DND-41 (cell line): ENCODE measurements at regions not wholly inside any gene's neighbourhood (a gene's known extent, or its start where the extent isn't known, plus 50 kb on each side); places are given as distances from the start of the nearest gene placed in this dataset.

ENCODE experiments used
- ATAC-seq: fragments of 200-7000 bp; cut with Tn5 transposase; 3 replicates; pipeline ENCODE4 v1.9.1; 2021; ENCODE audit warnings: low read depth; ENCODE audit not compliant: insufficient read depth
- DNase-seq: peaks from one replicate; pipeline ENCODE4 v3.0.0-alpha.2; 2020
- H2AFZ ChIP-seq: 2 replicates; pipeline ENCODE4 v1.6.0; 2012; ENCODE audit warnings: low read depth, low read length
- H3K27ac ChIP-seq: 2 replicates; pipeline ENCODE4 v1.5.1; 2012; ENCODE audit warnings: low read length, inconsistent platforms
- H3K27me3 ChIP-seq: fragments of 200-600 bp; sonication (generic); 2 replicates; pipeline ENCODE4 v1.6.0; 2012; ENCODE audit warnings: low read length, mild to moderate bottlenecking, inconsistent platforms; ENCODE audit not compliant: insufficient read depth, poor library complexity
- H3K36me3 ChIP-seq: 2 replicates; pipeline ENCODE4 v1.5.1; 2012; ENCODE audit warnings: low read length, inconsistent platforms; ENCODE audit not compliant: insufficient read depth
- H3K4me1 ChIP-seq: 2 replicates; pipeline ENCODE4 v1.5.1; 2012; ENCODE audit warnings: mild to moderate bottlenecking, low read length; ENCODE audit not compliant: insufficient read depth
- H3K4me2 ChIP-seq: 2 replicates; pipeline ENCODE4 v1.6.0; 2012; ENCODE audit warnings: mild to moderate bottlenecking, moderate library complexity, low read length, inconsistent platforms; ENCODE audit not compliant: insufficient read depth
- H3K4me3 ChIP-seq, 2 experiments: fragments of 200-600 bp in 1 of 2; shearing (Covaris generic) in 1 of 2; 2 replicates each; pipeline ENCODE4 v1.5.1; 2012 to 2016; ENCODE audit warnings: inconsistent platforms in 2 of 2, low read length in 2 of 2, mild to moderate bottlenecking in 2 of 2, low read depth in 1 of 2, moderate library complexity in 1 of 2
- H3K79me2 ChIP-seq: 2 replicates; pipeline ENCODE4 v1.6.0; 2012; ENCODE audit warnings: low read length, inconsistent platforms; ENCODE audit not compliant: insufficient read depth
- H3K9ac ChIP-seq: 2 replicates; pipeline ENCODE4 v1.6.0; 2012; ENCODE audit warnings: low read depth, mild to moderate bottlenecking, inconsistent platforms, low read length, moderate library complexity
- H3K9me3 ChIP-seq: 2 replicates; pipeline ENCODE4 v1.5.1; 2012; ENCODE audit warnings: low read length, moderate library complexity, mild to moderate bottlenecking, inconsistent platforms; ENCODE audit not compliant: insufficient read depth, severe bottlenecking
- H4K20me1 ChIP-seq: 2 replicates; pipeline ENCODE4 v1.6.0; 2012; ENCODE audit warnings: low read length; ENCODE audit not compliant: insufficient read depth
- CTCF ChIP-seq: IDR thresholded peaks from 2 replicates; pipeline ENCODE4 v1.5.1; 2012; ENCODE audit warnings: borderline replicate concordance, low read length, moderate library complexity, mild to moderate bottlenecking; ENCODE audit not compliant: poor library complexity, severe bottlenecking; ENCODE audit errors: extremely low read depth
- EZH2 ChIP-seq: IDR thresholded peaks from 3 replicates; pipeline ENCODE4 v1.6.1; 2012; ENCODE audit warnings: borderline replicate concordance, low read depth, mild to moderate bottlenecking, moderate library complexity, low read length, inconsistent platforms; ENCODE audit not compliant: severe bottlenecking

DNA sequence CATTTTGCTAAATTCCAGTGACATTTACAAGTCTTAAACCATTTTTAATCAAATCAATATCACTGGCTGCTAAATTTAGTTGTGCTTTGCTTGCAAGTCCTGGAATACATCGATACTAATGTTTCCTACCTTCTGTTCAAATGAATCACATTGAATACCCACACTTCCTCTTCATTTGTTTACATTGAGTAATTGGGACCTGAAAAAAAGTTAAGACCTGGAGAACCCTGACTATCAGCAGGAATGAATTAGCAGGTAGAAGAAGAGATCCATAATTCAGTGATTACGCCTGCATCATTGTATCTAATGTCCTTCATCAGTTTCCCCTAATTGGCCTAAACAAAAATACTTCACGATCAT is 369.3 kb downstream of the ETNK1 start:
- ATAC-seq: no peak
- no peak for TF ChIP-seq EZH2
- TF ChIP-seq CTCF: no peak
- Histone ChIP-seq H3K4me2 (no peak overlapping the region), H3K36me3 (no peaks in the 10 kb centered on the region), H4K20me1 (no peaks in the 10 kb centered on the region), H3K4me3 (no peak overlapping the region), H2AFZ (no peak overlapping the region), H3K27ac (no peak overlapping the region), H3K79me2 (no peaks in the 10 kb centered on the region), H3K27me3 (peaks cover 5% of the 10 kb centered on the region), H3K4me1 (no peaks in the 10 kb centered on the region), H3K9ac (no peak overlapping the region), H3K9me3 (no peaks in the 10 kb centered on the region)
- no peak for DNase-seq

DNA sequence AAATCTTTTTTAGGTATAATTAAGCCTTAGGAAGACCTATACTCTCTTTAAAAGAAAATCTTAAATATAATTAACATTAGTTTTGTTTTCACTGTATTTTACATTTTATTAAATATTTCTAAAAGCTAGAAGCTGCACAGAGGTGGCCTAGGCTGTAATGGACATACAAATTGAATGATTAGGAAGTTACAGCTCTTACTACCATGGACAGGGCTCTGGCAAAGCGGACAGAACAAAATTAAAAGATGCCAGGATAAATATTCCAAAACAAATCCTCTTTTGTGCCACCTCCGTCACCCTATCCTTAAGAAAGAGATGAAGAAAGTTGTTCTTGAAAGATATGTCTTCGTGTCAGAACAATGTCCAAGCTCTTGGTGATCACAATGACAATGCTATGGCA is 376.5 kb downstream of the ETNK1 start:
- DNase-seq: no peak
- Histone ChIP-seq H3K4me2 (no peak overlapping the region), H3K4me3 (no peak overlapping the region), H3K27ac (no peak overlapping the region), H3K79me2 (no peaks in the 10 kb centered on the region), H3K27me3 (peaks cover 2% of the 10 kb centered on the region), H3K4me1 (no peaks in the 10 kb centered on the region), H4K20me1 (no peaks in the 10 kb centered on the region), H2AFZ (no peak overlapping the region), H3K36me3 (no peaks in the 10 kb centered on the region), H3K9ac (no peak overlapping the region), H3K9me3 (no peaks in the 10 kb centered on the region)
- no peak for TF ChIP-seq CTCF
- no peak for TF ChIP-seq EZH2
- no peak for ATAC-seq

DNA sequence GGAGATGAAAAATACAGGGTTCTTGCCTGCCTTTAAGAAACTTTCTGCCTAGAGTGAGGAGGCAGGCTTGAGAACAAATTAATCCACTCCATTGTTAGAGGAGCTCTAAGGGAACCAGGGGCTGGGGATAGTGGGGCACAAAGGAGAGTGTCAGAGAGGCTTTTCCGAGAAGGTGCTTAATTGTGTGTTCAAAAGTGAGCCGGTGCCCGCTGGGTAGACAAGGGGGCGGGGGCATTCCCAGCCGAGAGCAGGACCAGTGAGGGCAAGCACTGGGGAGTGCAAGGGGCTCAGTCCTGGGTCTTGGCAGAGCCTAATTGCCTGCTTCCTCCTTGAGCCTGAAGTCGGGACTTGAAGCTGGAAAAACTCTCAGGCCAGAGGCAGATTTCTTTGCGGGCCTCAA is 377.4 kb downstream of the ETNK1 start:
- no peak overlapping the region for H3K4me3 ChIP-seq

More for the DNA sequence above, 377.4 kb downstream of the ETNK1 start:
- Histone ChIP-seq H3K9me3 (no peaks in the 10 kb centered on the region), H3K27me3 (peaks cover 2% of the 10 kb centered on the region), H3K4me1 (no peaks in the 10 kb centered on the region), H4K20me1 (no peaks in the 10 kb centered on the region), H3K79me2 (no peaks in the 10 kb centered on the region), H3K9ac (no peak overlapping the region), H3K36me3 (no peaks in the 10 kb centered on the region), H2AFZ (no peak overlapping the region), H3K27ac (no peak overlapping the region), H3K4me2 (no peak overlapping the region)
- DNase-seq: no peak
- no peak for ATAC-seq
- TF ChIP-seq EZH2: no peak
- no peak for TF ChIP-seq CTCF
